H9 (cell line): ENCODE measurements at regions not wholly inside any gene's neighbourhood (a gene's known extent, or its start where the extent isn't known, plus 50 kb on each side); places are given as distances from the start of the nearest gene placed in this dataset.

Source experiments
- DNase-seq: peaks from one replicate; pipeline ENCODE4 v3.0.0-alpha.2; 2017
- H2AFZ ChIP-seq: one replicate; pipeline ENCODE4 v1.6.1; 2013; ENCODE audit warnings: mild to moderate bottlenecking, low read length, control low read depth, moderate library complexity
- H2AK5ac ChIP-seq: 2 replicates; pipeline ENCODE4 v1.6.1; 2013; ENCODE audit warnings: low read length, control low read depth, mixed read lengths; ENCODE audit not compliant: insufficient read length
- H2BK120ac ChIP-seq: one replicate; pipeline ENCODE4 v1.6.1; 2013; ENCODE audit warnings: low read depth, mild to moderate bottlenecking, low read length, control low read depth, inconsistent platforms; ENCODE audit not compliant: poor library complexity, severe bottlenecking
- H2BK12ac ChIP-seq: 2 replicates; pipeline ENCODE4 v1.6.1; 2013; ENCODE audit warnings: low read length, control low read depth, mixed read lengths, low read depth; ENCODE audit not compliant: insufficient read length
- H2BK15ac ChIP-seq: 2 replicates; pipeline ENCODE4 v1.6.1; 2013; ENCODE audit warnings: low read depth, low read length, control low read depth
- H2BK20ac ChIP-seq: one replicate; pipeline ENCODE4 v1.6.1; 2013; ENCODE audit warnings: low read depth, mild to moderate bottlenecking, low read length, control low read depth, inconsistent platforms; ENCODE audit not compliant: poor library complexity, severe bottlenecking
- H2BK5ac ChIP-seq: 2 replicates; pipeline ENCODE4 v1.6.1; 2013; ENCODE audit warnings: low read length, control low read depth, mixed read lengths; ENCODE audit not compliant: insufficient read length
- H3K14ac ChIP-seq: 2 replicates; pipeline ENCODE4 v1.6.1; 2013; ENCODE audit warnings: low read length, control low read depth; ENCODE audit not compliant: insufficient read depth
- H3K18ac ChIP-seq: 2 replicates; pipeline ENCODE4 v1.6.1; 2013; ENCODE audit warnings: low read depth, mild to moderate bottlenecking, mixed read lengths, low read length, control low read depth; ENCODE audit not compliant: insufficient read length
- H3K23ac ChIP-seq: 2 replicates; pipeline ENCODE4 v1.6.1; 2013; ENCODE audit warnings: low read length, control low read depth, mixed read lengths, low read depth; ENCODE audit not compliant: insufficient read length
- H3K23me2 ChIP-seq: 2 replicates; pipeline ENCODE4 v1.6.1; 2013; ENCODE audit warnings: low read depth, mild to moderate bottlenecking, mixed read lengths, low read length, control low read depth; ENCODE audit not compliant: insufficient read length, poor library complexity, severe bottlenecking
- H3K27ac ChIP-seq: 2 replicates; pipeline ENCODE4 v1.5.1; 2013; ENCODE audit warnings: low read length, control low read depth, mixed read lengths, low read depth; ENCODE audit not compliant: insufficient read length
- H3K27me3 ChIP-seq: 2 replicates; pipeline ENCODE4 v1.6.1; 2013; ENCODE audit warnings: low read length, control low read depth, inconsistent platforms; ENCODE audit not compliant: insufficient read depth
- H3K4ac ChIP-seq: 2 replicates; pipeline ENCODE4 v1.6.1; 2013; ENCODE audit warnings: low read depth, mild to moderate bottlenecking, control low read depth, inconsistent platforms, low read length, moderate library complexity
- H3K4me1 ChIP-seq: 2 replicates; pipeline ENCODE4 v1.6.1; 2013; ENCODE audit warnings: low read length, control low read depth, inconsistent platforms; ENCODE audit not compliant: insufficient read depth
- H3K4me2 ChIP-seq: 2 replicates; pipeline ENCODE4 v1.6.1; 2013; ENCODE audit warnings: low read length, control low read depth, mixed read lengths; ENCODE audit not compliant: insufficient read length, insufficient read depth
- H3K56ac ChIP-seq: 2 replicates; pipeline ENCODE4 v1.6.1; 2013; ENCODE audit warnings: low read depth, mild to moderate bottlenecking, mixed read lengths, low read length, control low read depth; ENCODE audit not compliant: insufficient read length
- H3K79me1 ChIP-seq: 2 replicates; pipeline ENCODE4 v1.6.1; 2013; ENCODE audit warnings: low read depth, mild to moderate bottlenecking, moderate library complexity, low read length, control low read depth, inconsistent platforms; ENCODE audit not compliant: insufficient read depth, poor library complexity, severe bottlenecking
- H3K79me2 ChIP-seq: 2 replicates; pipeline ENCODE4 v1.6.1; 2013; ENCODE audit warnings: low read length, control low read depth, inconsistent platforms; ENCODE audit not compliant: insufficient read depth
- H3K9ac ChIP-seq: 2 replicates; pipeline ENCODE4 v1.6.1; 2013; ENCODE audit warnings: low read length, control low read depth, mixed read lengths; ENCODE audit not compliant: insufficient read length; ENCODE audit errors: extremely low read depth
- H3K9me3 ChIP-seq: one replicate; pipeline ENCODE4 v1.6.1; 2013; ENCODE audit warnings: low read depth, low read length, inconsistent platforms; ENCODE audit not compliant: control insufficient read depth
- H3T11ph ChIP-seq: one replicate; pipeline ENCODE4 v1.6.1; 2013; ENCODE audit warnings: mild to moderate bottlenecking, low read length, control low read depth, inconsistent platforms
- H4K20me1 ChIP-seq: one replicate; pipeline ENCODE4 v1.6.1; 2013; ENCODE audit not compliant: control insufficient read depth, insufficient read length, insufficient read depth
- H4K5ac ChIP-seq: 2 replicates; pipeline ENCODE4 v1.6.1; 2013; ENCODE audit warnings: low read depth, mild to moderate bottlenecking, mixed read lengths, low read length, control low read depth; ENCODE audit not compliant: insufficient read length
- H4K8ac ChIP-seq: replicated peaks from 2 replicates; pipeline ENCODE4 v1.6.1; 2013; ENCODE audit warnings: low read length, control low read depth, mixed read lengths, low read depth; ENCODE audit not compliant: insufficient read length
- H4K91ac ChIP-seq: 2 replicates; pipeline ENCODE4 v1.6.1; 2013; ENCODE audit warnings: low read depth, mild to moderate bottlenecking, moderate library complexity, mixed read lengths, low read length, control low read depth; ENCODE audit not compliant: insufficient read length
- H3K27ac Mint-ChIP-seq, 3 experiments: 2 replicates in 2 of 3; 3 replicates in 1 of 3; pipeline ENCODE4 v1.8.0; 2020 to 2021; ENCODE audit warnings: mixed read lengths in 3 of 3, mild to moderate bottlenecking in 1 of 3, moderate library complexity in 1 of 3
- H3K27me3 Mint-ChIP-seq: 2 replicates; pipeline ENCODE4 v1.8.0; 2021; ENCODE audit warnings: low read depth, mild to moderate bottlenecking, moderate library complexity, mixed read lengths
- H3K36me3 Mint-ChIP-seq, 3 experiments: 2 replicates in 2 of 3; 3 replicates in 1 of 3; pipeline ENCODE4 v1.8.0; 2020 to 2021; ENCODE audit warnings: low read depth in 3 of 3, mixed read lengths in 3 of 3; ENCODE audit not compliant: insufficient read depth in 1 of 3
- H3K4me1 Mint-ChIP-seq, 2 experiments: 2 replicates each; pipeline ENCODE4 v1.8.0; 2020; ENCODE audit warnings: mixed read lengths in 2 of 2
- H3K4me3 Mint-ChIP-seq, 2 experiments: 2 replicates in 1 of 2; 3 replicates in 1 of 2; pipeline ENCODE4 v1.8.0; 2020 to 2021; ENCODE audit warnings: mild to moderate bottlenecking in 2 of 2, mixed read lengths in 2 of 2, moderate library complexity in 1 of 2
- H3K9me3 Mint-ChIP-seq, 2 experiments: 2 replicates in 1 of 2; 3 replicates in 1 of 2; pipeline ENCODE4 v1.8.0; 2020; ENCODE audit warnings: mild to moderate bottlenecking in 2 of 2, mixed read lengths in 2 of 2, moderate library complexity in 1 of 2
- CTCF ChIP-seq: fragments of 200-600 bp; sonication (generic); conservative IDR thresholded peaks from 3 replicates; pipeline ENCODE4 v1.8.0; 2021; ENCODE audit warnings: antibody characterized with exemption, mild to moderate bottlenecking
- WGBS: extraction: QIAGEN DNeasy Blood & Tissue Kit; methylation state at CpG from one replicate; pipeline ENCODE4 v1.1.7; 2013; ENCODE audit warnings: missing lambda C conversion rate, low lambda C conversion rate, mixed read lengths; ENCODE audit not compliant: insufficient read length; ENCODE audit errors: extremely low coverage; 5-methylcytosine and 5-hydroxymethylcytosine counted together

- peaks cover 2% of the 10 kb centered on the region; the same call in 1 of the 2 replicates for H3K27me3 Mint-ChIP-seq
- Histone ChIP-seq H2BK12ac (no peak overlapping the region), H3K4me1 (no peaks in the 10 kb centered on the region), H3K79me2 (no peaks in the 10 kb centered on the region), H3K23me2 (no peaks in the 10 kb centered on the region), H3K27me3 (no peaks in the 10 kb centered on the region), H2BK15ac (no peak overlapping the region), H3K9me3 (peaks cover under 1% of the 10 kb centered on the region), H2BK20ac (no peak overlapping the region), H3K23ac (no peak overlapping the region), H2AK5ac (no peak overlapping the region), H3K18ac (no peak overlapping the region), H4K5ac (no peak overlapping the region), H2BK120ac (no peak overlapping the region), H2AFZ (no peak overlapping the region), H4K91ac (no peak overlapping the region), H3K14ac (no peak overlapping the region), H4K8ac (no peak overlapping the region), H3K9ac (no peak overlapping the region), H4K20me1 (no peaks in the 10 kb centered on the region), H3T11ph (no peak overlapping the region), H3K27ac (no peak overlapping the region), H3K4me2 (no peak overlapping the region), H3K56ac (no peak overlapping the region), H3K79me1 (no peaks in the 10 kb centered on the region), H2BK5ac (no peak overlapping the region), H3K4ac (no peak overlapping the region)
- H3K4me1 Mint-ChIP-seq = peaks cover 38 to 43% of the 10 kb centered on the region in 2 experiments
- H3K4me3 Mint-ChIP-seq = no peak overlapping the region
- WGBS = no CpG with 5 or more reads among the region's 5 CpGs
- DNase-seq = no peak
- H3K9me3 Mint-ChIP-seq = peaks cover 30 to 51% of the 10 kb centered on the region in 2 experiments
- H3K36me3 Mint-ChIP-seq = peaks cover 12 to 18% (median 14%) of the 10 kb centered on the region in 3 experiments
- no peak overlapping the region for H3K27ac Mint-ChIP-seq
- TF ChIP-seq CTCF = peak; percentile 26; the same call in 1 of the 3 replicates
Observed at GRCh38 chr6:169096388-169096787, 157.3 kb downstream of the THBS2 start.
